GM12891 (cell line): ENCODE measurements at regions not wholly inside any gene's neighbourhood (a gene's known extent, or its start where the extent isn't known, plus 50 kb on each side); places are given as distances from the start of the nearest gene placed in this dataset.

Experiments
- PAX5 ChIP-seq: IDR thresholded peaks from 2 replicates; pipeline ENCODE4 v1.6.1; 2011; ENCODE audit warnings: low read length, moderate library complexity, mild to moderate bottlenecking; ENCODE audit not compliant: insufficient read depth, severe bottlenecking
- POLR2A ChIP-seq: IDR thresholded peaks from 2 replicates; pipeline ENCODE4 v1.6.1; 2011; ENCODE audit warnings: low read depth, low read length, control low read depth
- POLR2AphosphoS5 ChIP-seq: IDR thresholded peaks from 2 replicates; pipeline ENCODE4 v1.6.1; 2011; ENCODE audit warnings: low read depth, low read length, control low read depth
- POU2F2 ChIP-seq: IDR thresholded peaks from 2 replicates; pipeline ENCODE4 v1.6.1; 2011; ENCODE audit warnings: low read depth, mild to moderate bottlenecking, control low read depth, low read length, moderate library complexity
- SPI1 ChIP-seq: IDR thresholded peaks from 2 replicates; pipeline ENCODE4 v1.6.1; 2011; ENCODE audit warnings: low read depth, low read length, control low read depth
- TAF1 ChIP-seq: IDR thresholded peaks from 2 replicates; pipeline ENCODE4 v1.6.1; 2011; ENCODE audit warnings: low read depth, low read length, control low read depth

DNA sequence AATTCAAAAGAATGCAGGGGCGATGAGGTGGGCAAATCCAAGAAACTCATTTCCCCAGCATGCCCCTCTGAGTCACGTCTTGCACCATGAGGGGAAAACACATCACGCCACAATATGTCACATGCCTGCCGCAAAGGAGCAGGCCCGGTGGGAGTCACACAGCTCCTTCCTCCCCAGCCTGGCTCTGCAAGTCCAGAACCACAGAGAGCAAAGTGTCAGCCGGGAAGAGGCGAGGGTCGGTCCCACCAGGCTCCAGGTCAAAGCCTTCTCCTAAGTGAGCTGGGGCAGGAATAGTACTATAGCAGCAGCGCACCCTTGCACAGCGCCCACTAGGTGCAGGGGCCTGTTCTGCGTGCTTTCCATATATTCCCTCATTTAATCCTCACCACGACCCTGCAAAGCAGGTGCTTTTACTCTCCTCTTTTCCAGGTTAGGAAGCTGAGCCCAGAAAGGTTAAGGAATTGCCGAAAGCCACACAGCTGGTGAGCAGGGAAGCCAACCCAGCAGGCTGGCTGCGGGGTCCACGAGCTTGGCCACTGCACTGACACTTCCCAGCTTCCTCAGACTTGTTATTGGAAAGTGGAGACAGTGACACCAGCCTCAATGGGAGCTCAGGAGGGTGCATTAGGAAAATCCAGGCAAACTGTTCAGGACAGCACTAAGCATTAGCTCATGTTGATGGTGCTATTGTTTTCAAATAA is 94.0 kb upstream of the ZMIZ1 start:
- no peak for TF ChIP-seq POLR2AphosphoS5
- TF ChIP-seq POLR2A, result no peak
- TF ChIP-seq TAF1, result no peak
- TF ChIP-seq PAX5, result no peak
- no peak for TF ChIP-seq SPI1
- TF ChIP-seq POU2F2, result no peak
